HG03175 (cell line): ENCODE measurements at regions not wholly inside any gene's neighbourhood (a gene's known extent, or its start where the extent isn't known, plus 50 kb on each side); places are given as distances from the start of the nearest gene placed in this dataset.
"Not testable (repeated sequence)": the region's sequence is repeated elsewhere in the genome, so short reads cannot be mapped to it uniquely, and the experiment has no call there.

Experiments used
- ATAC-seq: cut with Tn5 transposase; IDR thresholded peaks from one replicate; pipeline ENCODE4 v1.9.1; 2021; ENCODE audit warnings: mild to moderate bottlenecking, moderate library complexity; ENCODE audit not compliant: unreplicated experiment

DNA sequence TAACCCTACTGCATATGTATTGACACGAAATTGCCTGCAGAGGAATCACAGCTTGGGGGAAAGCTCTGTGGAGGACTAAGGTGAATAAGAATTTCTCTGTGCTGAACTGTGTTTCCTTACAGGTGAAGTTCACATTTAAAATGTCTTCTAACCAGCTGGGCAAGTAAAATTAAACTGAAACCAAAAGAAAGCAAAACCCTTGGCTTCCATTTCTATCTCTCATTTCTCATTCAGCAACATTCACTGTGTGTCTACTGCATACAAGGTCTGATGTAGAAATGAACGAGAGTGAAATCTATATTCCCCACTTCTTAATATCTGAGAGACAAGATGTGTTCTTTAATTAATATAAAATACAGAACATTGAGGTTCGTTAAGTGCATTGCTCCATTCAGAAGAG is 397.3 kb downstream of the SOX11 start:
- no peak for ATAC-seq

DNA sequence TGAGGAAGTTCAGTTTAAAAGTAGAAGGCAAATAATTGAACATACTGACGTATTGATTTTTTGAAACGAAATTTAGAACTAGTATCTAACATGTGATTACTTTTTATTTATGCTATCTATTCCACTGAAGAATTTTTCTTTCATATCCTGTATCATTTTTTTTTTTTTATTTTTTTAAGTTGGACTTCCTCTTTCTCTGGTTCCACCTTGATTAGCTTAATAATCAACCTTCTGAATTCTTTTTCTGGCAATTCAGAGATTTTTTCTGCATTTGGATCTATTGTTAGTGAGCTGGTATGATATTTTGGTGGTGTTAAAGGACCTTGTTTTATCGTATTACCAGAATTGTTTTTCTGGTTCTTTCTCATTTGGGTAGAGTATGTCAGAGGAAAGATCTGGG is 411.2 kb downstream of the SOX11 start:
- no peak for ATAC-seq

DNA sequence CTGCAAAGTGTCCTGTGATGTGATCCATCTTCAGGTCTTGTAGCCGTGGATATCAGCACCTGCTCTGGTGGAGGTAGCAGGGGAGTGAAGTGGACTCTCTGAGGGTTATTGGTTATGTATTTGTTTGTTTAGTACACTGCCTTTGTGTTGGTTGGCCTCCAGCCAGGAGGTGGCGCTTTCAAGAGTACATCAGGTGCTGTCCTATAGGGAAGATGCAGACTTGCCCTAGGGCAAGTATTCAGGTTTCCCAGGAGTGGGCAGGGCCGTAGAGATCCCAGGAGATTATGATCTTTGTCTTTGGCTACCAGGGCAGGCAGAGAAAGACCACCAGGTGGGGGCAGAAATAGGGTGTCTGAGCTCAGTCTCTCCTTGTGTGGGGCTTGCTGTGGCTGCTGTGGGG is 411.8 kb downstream of the SOX11 start:
- ATAC-seq = no peak

DNA sequence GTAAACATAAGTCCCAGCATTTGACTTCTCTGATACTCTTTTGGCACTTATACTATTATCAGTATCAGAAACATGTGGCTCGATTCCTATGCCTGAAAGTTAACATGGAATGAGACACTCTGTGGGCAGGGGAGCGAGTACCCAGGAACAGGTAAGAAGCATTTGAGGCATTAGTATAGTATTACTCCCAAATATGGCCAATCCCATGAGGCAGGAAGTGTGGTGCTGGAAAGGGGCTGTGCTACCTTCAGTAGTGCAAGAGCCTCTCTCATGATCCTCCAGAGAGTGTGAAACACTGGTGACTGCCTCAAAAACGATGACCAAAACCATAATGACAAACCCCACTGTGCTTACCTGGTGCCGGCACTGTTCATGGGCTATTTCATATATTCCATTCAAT is 415.1 kb downstream of the SOX11 start:
- no peak for ATAC-seq

DNA sequence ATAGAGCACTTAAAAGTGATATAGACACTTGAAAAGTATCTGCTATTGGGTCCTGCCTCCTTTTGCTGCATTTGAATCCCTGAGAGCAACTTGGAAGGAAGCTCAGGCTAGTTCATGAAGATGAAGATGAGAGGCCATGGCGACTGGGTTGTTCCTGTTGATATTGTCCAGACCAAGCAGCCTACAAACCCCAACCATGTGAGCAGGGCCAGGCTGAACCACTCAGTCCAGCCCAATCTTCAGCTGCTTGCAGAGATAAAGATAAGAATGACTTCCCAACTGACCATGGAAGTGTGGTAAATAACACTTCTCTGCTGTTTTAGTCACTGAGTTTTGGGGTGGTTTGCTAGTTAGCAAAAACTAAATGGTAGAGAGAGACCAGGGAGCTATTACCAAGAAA is 417.6 kb downstream of the SOX11 start:
- no peak for ATAC-seq

DNA sequence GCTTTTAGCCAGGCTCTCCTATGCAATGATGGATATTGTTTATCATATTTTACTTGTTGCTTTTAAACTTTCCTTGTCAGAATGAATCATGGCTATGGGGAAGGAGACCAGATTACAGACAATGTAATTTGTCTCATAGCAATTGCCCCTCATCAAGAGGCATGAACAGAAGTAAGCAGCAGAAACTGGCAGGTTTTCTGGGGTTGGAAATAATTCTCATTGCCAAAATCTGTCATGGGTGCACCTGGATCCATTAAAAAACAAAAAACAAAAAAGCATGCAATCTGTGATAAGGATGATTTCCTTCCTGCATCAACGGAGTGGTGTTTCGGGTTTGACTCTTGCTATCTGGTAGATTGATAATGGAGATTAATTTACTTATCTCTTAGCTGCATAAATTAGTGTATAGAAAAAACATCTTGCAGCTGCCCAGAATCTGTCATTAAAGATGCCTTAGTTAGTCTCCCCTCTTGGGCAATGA is 419.6 kb downstream of the SOX11 start:
- ATAC-seq = no peak

DNA sequence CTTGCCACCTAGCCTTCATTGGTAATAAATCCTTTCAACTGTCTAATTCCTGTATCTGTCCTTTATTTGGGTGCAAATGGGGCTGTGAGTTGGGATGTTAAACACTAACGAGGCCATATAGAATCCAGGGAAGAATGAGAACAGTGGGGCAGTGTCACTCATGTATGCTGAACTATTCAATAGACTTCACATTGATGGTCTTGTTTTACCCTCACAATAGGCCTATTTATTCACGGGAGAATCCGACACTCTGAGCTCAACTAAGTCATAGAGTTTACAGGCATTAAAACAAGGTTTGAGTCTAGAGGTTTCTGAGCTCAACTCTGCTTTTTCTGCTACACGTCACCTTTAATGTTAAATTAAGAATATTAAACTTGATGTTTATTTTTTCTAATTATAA is 421.6 kb downstream of the SOX11 start:
- ATAC-seq = no peak

DNA sequence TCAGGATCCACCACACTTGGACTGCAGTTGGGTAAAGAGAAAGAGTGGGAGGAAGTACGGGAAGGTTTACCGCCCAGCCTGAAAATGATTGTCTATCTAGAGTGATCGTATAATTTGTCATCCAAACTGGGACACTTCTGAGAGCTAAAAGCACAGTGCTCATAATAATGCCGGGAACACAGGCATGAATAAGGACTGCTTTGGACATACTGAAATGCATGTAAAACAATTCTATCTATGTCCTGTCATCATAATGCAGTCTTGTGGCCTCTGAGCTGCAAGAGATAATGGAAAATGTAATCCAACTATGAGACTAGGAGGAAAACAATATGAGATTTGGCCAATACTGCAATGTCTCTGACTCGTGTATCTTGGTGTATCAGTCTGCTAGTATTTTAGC is 435.5 kb downstream of the SOX11 start:
- no peak for ATAC-seq

DNA sequence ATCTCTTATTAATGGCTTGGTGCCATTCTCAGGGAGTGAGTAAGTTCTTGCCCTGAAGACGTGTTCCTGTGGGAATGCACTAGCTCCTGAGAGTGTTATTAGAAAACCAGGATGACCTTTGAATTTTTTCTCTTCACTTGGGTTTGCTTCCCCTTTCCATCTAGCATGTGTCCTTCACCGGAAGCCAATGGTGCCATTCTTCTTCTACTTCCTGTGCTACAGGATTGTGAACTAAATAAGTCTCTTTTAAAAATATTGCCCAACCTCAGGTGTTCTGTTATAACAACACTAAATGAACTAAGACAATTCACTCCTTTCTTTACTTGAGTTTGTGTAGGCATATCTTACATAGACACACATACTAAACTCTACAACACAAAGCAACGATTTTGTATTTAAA is 447.0 kb downstream of the SOX11 start:
- ATAC-seq = no peak

DNA sequence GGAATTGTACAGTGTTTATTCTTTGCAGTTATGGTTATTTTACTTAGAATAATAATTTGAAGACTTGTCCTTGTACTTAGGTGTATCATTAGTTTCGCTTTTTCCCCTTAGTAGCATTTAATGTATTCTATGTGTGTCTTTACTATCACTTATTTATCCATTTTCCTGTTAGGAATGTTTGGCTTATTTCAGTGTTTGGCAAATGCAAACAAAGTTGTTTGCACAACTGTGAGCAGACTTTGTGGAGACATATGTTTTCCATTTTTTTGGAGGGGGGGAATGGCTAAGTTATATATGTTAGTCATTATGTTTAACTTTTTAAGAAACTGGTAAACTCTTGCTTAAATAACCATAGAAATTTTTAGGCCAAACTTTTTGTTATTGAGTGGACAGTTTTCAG is 447.7 kb downstream of the SOX11 start:
- ATAC-seq = no peak

DNA sequence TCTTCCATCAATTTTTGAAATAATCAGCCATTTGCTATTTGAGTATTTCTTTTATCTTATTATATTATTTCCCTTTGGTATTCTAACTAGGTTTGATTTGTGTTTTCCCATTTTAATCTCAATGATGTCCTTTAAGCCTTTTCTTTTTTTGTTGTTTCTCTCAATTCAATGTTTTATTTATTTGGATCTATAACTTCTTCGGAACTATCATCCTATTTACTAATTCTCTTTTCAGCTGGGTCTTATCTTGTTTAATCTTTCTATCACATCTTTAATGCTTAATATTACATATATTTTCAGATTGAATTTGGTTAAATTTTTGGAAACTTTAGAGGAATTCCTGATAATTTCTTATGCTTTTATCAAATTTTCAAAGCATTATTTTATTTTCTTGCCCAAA is 448.3 kb downstream of the SOX11 start:
- no peak for ATAC-seq

DNA sequence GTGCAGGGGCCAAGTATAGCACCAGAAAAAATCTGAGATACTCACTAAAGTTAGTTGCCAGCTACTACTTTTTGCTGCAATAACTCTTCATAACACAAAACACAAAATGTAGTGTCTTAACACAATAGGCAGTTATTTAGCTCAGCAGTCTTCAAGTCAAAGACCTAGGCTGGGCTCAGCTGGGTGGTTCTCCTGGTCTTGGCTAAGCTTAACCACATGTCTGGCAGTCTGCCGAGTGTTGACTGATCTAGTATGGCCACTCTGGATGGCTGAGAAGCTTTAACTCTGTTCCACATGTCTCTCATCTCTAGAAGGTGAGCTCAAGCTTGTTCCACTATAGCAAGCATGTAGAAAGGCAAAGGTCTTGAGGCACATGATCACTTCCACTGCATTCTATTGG is 451.6 kb downstream of the SOX11 start:
- no peak for ATAC-seq

DNA sequence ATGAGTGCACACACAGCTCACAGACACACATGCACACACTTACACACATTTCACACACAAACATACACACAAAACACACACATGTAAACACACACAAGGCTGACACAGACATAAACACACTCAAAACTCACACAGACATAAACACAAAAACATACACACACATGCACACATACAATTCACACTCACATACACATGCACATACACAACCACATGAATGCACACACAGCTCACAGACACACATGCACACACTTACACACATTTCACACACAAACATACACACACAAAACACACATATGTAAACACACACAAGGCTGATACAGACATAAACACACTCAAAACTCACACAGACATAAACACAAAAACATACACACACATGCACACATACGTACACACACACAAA is 455.0 kb downstream of the SOX11 start:
- ATAC-seq = not testable (repeated sequence)

DNA sequence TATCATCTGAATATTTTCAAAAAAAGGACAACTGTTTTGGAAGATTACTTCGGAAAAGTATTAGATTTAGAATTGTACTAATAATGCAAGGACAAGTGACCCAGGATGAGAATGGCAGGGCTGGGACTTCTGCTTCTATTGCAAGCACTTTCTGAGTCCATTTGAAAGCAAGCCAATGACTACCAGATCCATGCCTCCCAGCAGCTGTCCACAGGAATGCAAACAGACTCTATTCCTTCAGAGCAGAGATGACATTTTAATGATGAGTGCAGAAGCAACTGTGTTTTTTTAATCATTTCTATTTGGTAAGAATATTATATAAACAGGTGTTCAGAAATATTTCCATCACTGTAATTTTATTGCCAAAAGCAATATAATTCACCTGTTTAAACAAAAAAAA is 456.7 kb downstream of the SOX11 start:
- ATAC-seq = no peak

DNA sequence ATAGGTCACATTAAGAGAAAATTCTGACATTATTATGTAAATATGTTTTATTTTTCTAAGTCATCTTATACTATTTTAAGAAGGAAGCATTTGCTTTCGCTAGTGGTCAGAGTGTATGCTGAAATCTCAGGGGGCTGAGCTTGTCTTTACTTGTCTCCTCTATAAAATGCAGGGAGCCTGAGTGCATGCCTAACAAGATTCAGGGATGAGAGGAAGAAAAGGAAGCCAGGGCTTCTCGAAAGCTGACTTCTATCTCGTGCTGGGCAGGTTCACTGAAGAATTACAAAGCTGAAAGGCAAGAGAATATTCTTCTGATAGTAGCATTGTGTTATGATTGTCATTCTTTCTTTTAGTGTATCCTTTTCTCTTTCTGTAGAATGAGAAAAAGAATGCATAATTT is 467.4 kb downstream of the SOX11 start:
- ATAC-seq = no peak

DNA sequence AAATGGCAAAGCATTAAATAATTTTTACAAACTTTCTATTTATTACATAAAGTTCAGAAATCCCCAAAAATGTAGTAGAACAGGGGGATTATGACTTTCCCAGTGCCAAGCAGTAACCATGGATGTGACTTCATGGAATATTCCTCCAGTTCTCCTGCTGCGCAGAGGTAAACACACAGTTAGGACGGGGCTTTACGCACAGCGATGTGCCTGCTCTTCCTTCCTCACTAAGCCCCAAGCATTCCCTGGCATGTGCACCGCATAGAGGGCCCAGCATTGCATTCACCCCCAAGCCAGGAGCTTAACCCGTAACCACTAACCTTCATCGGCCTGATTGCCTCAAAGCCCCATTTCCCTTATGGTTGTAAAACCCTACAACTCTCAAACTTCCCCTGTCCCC is 471.7 kb downstream of the SOX11 start:
- ATAC-seq = no peak

DNA sequence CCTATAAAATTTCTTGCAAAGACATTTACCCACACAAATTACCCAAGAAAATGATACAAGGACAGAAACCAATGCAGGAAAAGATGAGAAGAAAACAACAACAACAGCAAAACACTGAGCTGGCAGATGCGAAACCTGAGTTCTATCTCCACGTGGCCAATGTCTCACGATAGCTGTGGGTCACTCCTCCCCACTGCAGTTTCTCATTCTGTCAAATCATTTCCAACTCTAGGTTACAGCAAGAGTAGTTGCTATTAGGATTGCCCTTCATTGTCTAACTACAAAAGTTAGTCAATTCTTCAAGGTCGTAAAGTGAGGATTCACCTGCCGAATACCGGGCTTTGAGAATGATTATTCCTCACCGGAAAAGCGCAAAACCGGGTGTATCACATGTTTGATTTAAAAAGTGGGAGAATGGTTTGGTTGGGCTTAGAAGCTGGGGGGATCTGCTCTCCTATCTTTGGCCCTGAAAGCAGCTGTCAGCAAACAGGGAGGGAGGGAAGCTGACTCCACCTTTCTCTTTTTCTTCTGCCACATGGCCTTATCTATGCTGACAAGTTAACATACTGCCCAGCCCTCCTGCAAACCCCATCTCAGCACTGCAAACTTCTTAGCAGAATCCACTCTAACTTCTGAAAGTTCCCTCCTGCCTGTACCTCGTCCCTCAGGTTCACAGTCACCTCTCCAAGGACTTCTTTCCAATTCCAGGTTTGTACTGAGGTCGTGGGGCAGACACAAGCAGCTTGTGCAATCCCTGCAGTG is 473.0 kb downstream of the SOX11 start:
- no peak for ATAC-seq

DNA sequence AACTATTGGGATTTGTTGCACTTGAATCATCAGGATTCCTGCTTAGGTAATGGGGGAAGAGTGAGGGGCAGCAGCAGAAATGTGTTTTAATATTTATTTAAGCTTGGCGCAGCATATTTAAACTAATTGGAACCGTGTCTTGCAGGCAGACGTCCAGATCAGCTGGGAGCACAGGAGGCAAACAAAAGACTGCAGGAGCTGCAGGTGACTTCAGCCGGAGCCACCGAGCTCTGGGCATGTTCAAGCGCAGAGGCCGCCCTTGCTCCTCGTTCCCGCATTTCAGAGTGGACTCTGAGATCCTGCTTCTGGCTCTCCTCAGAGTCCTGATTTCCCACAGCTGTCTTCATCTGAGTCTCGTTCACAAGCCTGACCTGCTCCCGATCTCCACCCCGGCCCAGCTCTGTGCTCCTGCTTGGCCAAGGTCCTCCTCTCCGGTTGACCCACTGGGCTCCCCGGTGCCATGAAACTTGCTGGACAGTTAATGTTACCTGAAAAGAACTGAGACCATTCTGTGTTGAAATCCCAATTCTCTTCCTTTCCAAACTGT is 475.5 kb downstream of the SOX11 start:
- no peak for ATAC-seq

DNA sequence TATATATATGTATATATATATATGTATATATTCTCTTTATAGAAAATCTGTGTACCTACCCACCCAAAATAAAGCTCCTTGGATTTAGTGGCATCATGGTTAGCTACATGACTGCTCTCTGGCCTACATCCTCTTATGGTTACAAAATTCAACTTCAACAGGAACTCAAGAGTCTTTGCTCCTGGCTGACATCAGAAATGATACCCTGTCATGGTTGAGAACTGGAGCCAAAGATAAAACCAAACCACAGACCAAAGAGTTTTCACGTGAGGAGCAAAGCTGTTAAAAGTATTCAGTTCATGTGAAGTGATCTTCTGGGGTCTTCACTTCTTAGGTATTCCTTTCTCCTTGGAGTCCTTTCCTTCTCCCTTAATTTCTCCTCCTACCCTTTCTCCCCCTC is 476.3 kb downstream of the SOX11 start:
- no peak for ATAC-seq

DNA sequence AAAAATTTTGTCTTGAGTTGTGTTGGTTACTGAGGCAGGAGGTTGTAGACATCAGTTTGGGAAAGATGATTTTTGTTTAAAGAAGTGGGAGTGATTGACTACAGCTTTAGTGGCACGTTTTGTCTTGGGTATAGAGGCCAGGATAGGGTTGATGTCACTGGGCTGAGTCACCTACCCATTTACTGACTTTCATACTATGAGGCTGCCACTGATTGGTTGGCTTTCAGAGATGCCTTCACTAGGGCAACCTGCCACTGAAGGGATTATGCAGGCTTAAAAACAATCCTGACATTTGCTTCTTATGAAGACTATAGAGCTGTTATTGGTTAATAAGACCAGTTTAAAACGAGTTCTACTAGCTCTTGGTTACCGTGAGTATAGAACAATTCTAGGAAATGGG is 479.1 kb downstream of the SOX11 start:
- ATAC-seq = no peak

DNA sequence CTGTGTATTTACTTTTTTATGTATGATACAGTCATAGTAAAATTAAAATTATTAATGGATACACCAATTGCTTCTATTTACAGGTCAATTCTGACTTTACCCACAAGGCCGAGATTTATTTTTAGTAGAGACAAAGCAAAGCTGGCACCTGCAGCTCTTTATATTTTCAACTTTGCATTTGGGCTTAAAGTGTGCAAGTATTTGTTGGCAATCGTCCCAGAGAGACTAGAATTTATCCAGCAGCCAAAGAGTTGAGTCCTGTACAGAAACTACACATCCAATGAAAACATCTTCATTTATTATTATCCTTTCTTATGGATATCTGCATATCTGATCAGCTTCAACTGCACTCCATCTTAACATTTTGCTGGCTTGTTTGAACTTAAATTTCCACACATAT is 485.6 kb downstream of the SOX11 start:
- no peak for ATAC-seq

DNA sequence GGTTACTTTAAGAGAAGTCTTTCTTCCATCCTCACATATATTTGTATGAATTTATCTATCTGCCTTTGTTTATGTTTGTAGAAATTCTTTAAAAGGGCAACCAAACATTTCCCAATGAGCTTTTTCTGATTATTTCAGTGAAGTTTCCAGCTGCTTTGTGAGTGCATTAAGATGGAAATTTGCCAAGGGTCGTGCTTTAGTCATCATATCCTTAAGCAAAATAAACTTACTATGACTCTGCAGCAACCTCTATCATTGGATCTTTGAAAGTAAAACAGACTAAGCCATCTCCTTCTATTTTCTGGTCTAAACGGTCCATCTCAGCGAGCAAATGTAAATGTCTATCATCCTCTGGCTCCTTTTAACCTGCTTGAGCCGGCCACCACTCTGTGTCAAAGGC is 489.3 kb downstream of the SOX11 start:
- no peak for ATAC-seq

DNA sequence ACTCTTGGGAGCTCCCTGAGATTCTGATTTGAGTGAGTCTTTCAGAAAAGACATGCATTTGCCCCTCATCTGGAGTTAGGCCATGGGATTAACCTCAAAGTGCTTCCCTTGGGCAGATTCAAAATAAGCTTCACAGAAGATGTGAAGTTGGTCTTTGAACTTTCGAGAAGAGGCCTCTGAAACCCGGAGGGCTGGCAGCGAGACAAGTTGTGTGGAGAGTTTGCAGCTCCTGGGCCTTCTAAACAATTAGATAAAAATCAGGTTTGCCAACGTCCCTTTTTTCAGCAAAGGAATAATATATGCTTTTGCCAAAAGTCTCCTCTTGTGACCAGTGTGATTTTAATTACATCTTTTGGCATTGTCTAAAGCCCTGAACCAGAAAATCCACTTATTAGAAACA is 489.7 kb downstream of the SOX11 start:
- ATAC-seq = no peak
